Endometrium (tissue), 2 donors: ENCODE measurements at regions not wholly inside any gene's neighbourhood (a gene's known extent, or its start where the extent isn't known, plus 50 kb on each side); places are given as distances from the start of the nearest gene placed in this dataset.

Experiments
- FAIRE-seq: peaks from 2 replicates; lab custom pipeline; 2012; peaks lifted over from hg19 to GRCh38; lab: Jason Lieb, UNC
- donor health status: control.
- donor health status: control.

- FAIRE-seq: no peak
These were observed 138.1 kb upstream of the RMST start for GRCh38 chr12:97324471-97324870.

GRCh38 chr12:97335115-97335514 lies 127.5 kb upstream of the RMST start:
- FAIRE-seq: no peak

- FAIRE-seq: no peak
These were observed 125.5 kb upstream of the RMST start for GRCh38 chr12:97336900-97337751.

- FAIRE-seq: no peak
These were observed 120.5 kb upstream of the RMST start for GRCh38 chr12:97342130-97342529.

- no peak for FAIRE-seq
These were observed 114.6 kb upstream of the RMST start for GRCh38 chr12:97347956-97348355.

- no peak for FAIRE-seq
These were observed 104.2 kb upstream of the RMST start for GRCh38 chr12:97358361-97358760.

- no peak for FAIRE-seq
These were observed 103.4 kb upstream of the RMST start for GRCh38 chr12:97359021-97359690.

GRCh38 chr12:97363693-97364092 lies 98.9 kb upstream of the RMST start:
- FAIRE-seq: no peak

- no peak for FAIRE-seq
These were observed 94.0 kb upstream of the RMST start for GRCh38 chr12:97368462-97369163.

- FAIRE-seq: no peak
These were observed 87.3 kb upstream of the RMST start for GRCh38 chr12:97375310-97375709.

GRCh38 chr12:97380440-97380839 lies 82.2 kb upstream of the RMST start:
- FAIRE-seq: no peak

- FAIRE-seq: no peak
These were observed 77.5 kb upstream of the RMST start for GRCh38 chr12:97385121-97385520.

- FAIRE-seq: no peak
These were observed 76.4 kb upstream of the RMST start for GRCh38 chr12:97386133-97386581.

- FAIRE-seq: no peak
These were observed 74.8 kb upstream of the RMST start for GRCh38 chr12:97387844-97388243.

- FAIRE-seq: no peak
These were observed 67.9 kb upstream of the RMST start for GRCh38 chr12:97394657-97395056.

- no peak for FAIRE-seq
These were observed 65.6 kb upstream of the RMST start for GRCh38 chr12:97397008-97397407.

GRCh38 chr12:97398704-97399103 lies 63.9 kb upstream of the RMST start:
- FAIRE-seq: no peak

- no peak for FAIRE-seq
These were observed 58.5 kb upstream of the RMST start for GRCh38 chr12:97404093-97404492.

- FAIRE-seq: no peak
These were observed 58.1 kb upstream of the RMST start for GRCh38 chr12:97404543-97404942.

GRCh38 chr12:97408363-97408762 lies 54.2 kb upstream of the RMST start:
- no peak for FAIRE-seq

- no peak for FAIRE-seq
These were observed 51.3 kb upstream of the RMST start for GRCh38 chr12:97411341-97411740.
